Esophagus squamous epithelium (tissue), 5 donors: ENCODE measurements at regions not wholly inside any gene's neighbourhood (a gene's known extent, or its start where the extent isn't known, plus 50 kb on each side); places are given as distances from the start of the nearest gene placed in this dataset.
"Not testable (repeated sequence)": the region's sequence is repeated elsewhere in the genome, so short reads cannot be mapped to it uniquely, and the experiment has no call there.

Source experiments
- DNase-seq: peaks from one replicate; lab custom pipeline; 2025; lab: John Stamatoyannopoulos, UW
- H3K27ac ChIP-seq, 4 donors: fragments of 200-600 bp; sonication (generic); one replicate each; pipeline ENCODE4 v1.5.1; 2016 to 2019; ENCODE audit warnings: mild to moderate bottlenecking in 1 of 4
- H3K27me3 ChIP-seq, 4 donors: fragments of 200-600 bp; sonication (generic); 1 replicate in 3 of 4; 2 replicates in 1 of 4; pipeline versions ENCODE4 v1.5.1 to v1.6.0; 2017 to 2021; ENCODE audit warnings: antibody characterized with exemption in 1 of 4
- H3K36me3 ChIP-seq, 3 donors: fragments of 200-600 bp; sonication (generic); one replicate each; pipeline ENCODE4 v1.5.1; 2016 to 2019
- H3K4me1 ChIP-seq, 3 donors: fragments of 200-600 bp; sonication (generic); one replicate each; pipeline ENCODE4 v1.5.1; 2017 to 2019
- H3K4me3 ChIP-seq, 4 donors: fragments of 200-600 bp; sonication (generic); 1 replicate in 3 of 4; 2 replicates in 1 of 4; pipeline ENCODE4 v1.5.1; 2016 to 2019; ENCODE audit warnings: mild to moderate bottlenecking in 2 of 4, moderate library complexity in 1 of 4
- H3K9me3 ChIP-seq, 3 donors: fragments of 200-600 bp; sonication (generic); one replicate each; pipeline ENCODE4 v1.5.1; 2016 to 2019
- POLR2A ChIP-seq, 4 donors: fragments of 450-650 bp; IDR thresholded peaks; one replicate each; pipeline ENCODE4 v1.6.1; 2017; ENCODE audit warnings: antibody characterized with exemption in 4 of 4, mild to moderate bottlenecking in 4 of 4, moderate library complexity in 3 of 4
- WGBS, 2 donors: methylation state at CpG; one replicate each; pipeline ENCODE4 v1.1.5; 2018; 5-methylcytosine and 5-hydroxymethylcytosine counted together
- intact Hi-C: fragments of 100-400 bp; cut with DNase I; formaldehyde crosslinking; loops from one replicate; pipeline ENCODE4 v1.15.0; 2022
- TF ChIP-seq, protein P1 (sequence below), 6 experiments: fragments of 450-650 bp in 4 of 6; fragments of 200-600 bp in 2 of 6; sonication (generic) in 2 of 6; IDR thresholded peaks; one replicate each; pipeline ENCODE4 v1.5.1; 2016 to 2019; ENCODE audit warnings: antibody characterized with exemption in 6 of 6, mild to moderate bottlenecking in 4 of 6, moderate library complexity in 4 of 6
- donor health status: DM: yes; HTN: yes; CAD: no.

DNA sequence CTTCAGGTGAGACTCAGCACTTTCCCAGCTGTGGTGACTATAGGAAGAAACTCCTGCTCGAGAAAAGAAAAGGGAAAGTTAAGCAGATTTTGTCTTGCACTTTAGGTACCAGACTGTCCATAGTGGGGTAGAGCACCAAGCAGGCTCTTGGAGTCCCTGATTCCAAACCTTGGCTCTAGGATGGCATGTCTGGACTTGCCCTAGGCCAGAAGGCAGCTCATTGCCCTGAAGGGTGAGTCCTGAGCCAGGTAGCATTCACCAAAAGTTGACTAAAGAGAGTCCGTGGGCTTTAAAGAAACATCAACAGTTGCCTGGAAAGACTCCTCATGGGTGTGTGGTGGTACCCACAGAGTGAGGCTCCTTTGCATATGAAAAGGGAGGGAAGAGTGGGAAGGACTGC, 145.2 kb upstream of the SNX7 start:
- DNase-seq = no peak
- Histone ChIP-seq H3K27me3 (no peaks in the 10 kb centered on the region), H3K27ac (no peak overlapping the region), H3K9me3 (no peaks in the 10 kb centered on the region), H3K4me1 (no peaks in the 10 kb centered on the region), H3K36me3 (no peaks in the 10 kb centered on the region), H3K4me3 (no peak overlapping the region)
- intact Hi-C loops = no loop called here
- WGBS, 2 donors = 31 to 65% methylated on average over 2 of the region's 2 CpGs
- TF ChIP-seq, protein P1, sequence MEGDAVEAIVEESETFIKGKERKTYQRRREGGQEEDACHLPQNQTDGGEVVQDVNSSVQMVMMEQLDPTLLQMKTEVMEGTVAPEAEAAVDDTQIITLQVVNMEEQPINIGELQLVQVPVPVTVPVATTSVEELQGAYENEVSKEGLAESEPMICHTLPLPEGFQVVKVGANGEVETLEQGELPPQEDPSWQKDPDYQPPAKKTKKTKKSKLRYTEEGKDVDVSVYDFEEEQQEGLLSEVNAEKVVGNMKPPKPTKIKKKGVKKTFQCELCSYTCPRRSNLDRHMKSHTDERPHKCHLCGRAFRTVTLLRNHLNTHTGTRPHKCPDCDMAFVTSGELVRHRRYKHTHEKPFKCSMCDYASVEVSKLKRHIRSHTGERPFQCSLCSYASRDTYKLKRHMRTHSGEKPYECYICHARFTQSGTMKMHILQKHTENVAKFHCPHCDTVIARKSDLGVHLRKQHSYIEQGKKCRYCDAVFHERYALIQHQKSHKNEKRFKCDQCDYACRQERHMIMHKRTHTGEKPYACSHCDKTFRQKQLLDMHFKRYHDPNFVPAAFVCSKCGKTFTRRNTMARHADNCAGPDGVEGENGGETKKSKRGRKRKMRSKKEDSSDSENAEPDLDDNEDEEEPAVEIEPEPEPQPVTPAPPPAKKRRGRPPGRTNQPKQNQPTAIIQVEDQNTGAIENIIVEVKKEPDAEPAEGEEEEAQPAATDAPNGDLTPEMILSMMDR (IDR thresholded peaks at IDR 0.05) = no peak
- no peak for TF ChIP-seq POLR2A (IDR thresholded peaks at IDR 0.05)

DNA sequence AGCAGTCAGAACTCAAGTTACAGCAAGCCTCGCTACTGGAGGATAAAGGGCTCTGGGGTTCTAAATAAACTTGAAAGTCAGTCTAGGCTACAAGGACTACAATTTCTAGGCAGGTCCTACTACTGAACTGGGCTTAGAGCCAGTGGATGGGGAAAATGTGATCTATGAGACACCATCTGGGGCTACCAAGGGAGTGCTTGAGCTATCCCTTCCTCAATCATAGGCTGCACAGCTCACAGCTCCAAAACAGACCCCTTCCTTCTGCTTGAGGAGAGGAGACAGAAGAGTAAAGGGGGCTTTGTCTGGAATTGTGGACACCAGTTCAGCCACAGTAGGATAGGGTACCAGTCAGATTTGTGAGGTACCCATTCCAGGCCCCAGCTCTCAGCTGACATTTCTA, 145.8 kb upstream of the SNX7 start:
- intact Hi-C loops = no loop called here
- no peaks in the 10 kb centered on the region for H3K9me3 ChIP-seq
- no peak overlapping the region for H3K27ac ChIP-seq
- H3K4me3 ChIP-seq = no peak overlapping the region
- no peaks in the 10 kb centered on the region for H3K36me3 ChIP-seq
- 67 to 100% methylated on average over 1 of the region's 1 CpG for WGBS, 2 donors
- DNase-seq = no peak
- H3K27me3 ChIP-seq = no peaks in the 10 kb centered on the region
- TF ChIP-seq, protein P1 (IDR thresholded peaks at IDR 0.05) = no peak
- no peak for TF ChIP-seq POLR2A (IDR thresholded peaks at IDR 0.05)
- no peaks in the 10 kb centered on the region for H3K4me1 ChIP-seq

DNA sequence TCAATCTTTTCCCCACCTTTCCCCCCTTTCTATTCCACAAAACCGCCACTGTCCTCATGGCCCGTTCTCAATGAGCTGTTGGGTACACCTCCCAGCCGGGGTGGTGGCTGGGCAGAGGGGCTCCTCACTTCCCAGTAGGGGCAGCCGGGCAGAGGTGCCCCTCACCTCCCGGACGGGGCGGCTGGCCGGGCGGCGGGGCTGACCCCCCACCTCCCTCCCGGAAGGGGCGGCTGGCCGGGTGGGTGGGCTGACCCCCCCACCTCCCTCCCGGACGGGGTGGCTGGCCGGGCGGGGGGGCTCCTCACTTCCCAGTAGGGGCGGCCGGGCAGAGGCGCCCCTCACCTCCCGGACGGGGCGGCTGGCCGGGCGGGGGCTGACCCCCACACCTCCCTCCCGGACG, 149.3 kb upstream of the SNX7 start:
- no CpG with 5 or more reads among the region's 27 CpGs for WGBS, 2 donors
- H3K4me1 ChIP-seq, H3K9me3 ChIP-seq, intact Hi-C loops, H3K4me3 ChIP-seq, H3K27me3 ChIP-seq, H3K36me3 ChIP-seq, DNase-seq, H3K27ac ChIP-seq: not testable (repeated sequence)

DNA sequence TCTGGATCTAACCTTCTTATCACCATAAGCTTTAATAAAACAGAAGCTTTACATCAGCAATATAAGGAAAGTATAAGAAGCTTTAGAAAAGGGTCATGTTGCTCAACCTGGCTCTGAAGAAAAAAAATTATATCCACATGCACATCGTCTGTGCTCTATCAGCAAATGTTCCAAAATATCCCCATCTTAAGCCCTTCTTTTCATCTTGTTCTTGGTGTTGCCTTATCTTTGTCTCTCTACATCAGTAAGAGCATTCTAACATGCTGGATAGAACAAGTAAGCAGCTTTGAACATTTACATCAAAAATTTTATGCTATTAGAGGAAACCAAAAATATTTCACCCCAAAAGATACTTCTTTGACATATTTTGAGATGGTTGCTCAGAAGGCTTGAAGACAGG, 157.8 kb upstream of the SNX7 start:
- TF ChIP-seq POLR2A (IDR thresholded peaks at IDR 0.05) = no peak
- TF ChIP-seq, protein P1 (IDR thresholded peaks at IDR 0.05) = no peak
- no peaks in the 10 kb centered on the region for H3K9me3 ChIP-seq
- H3K36me3 ChIP-seq = no peaks in the 10 kb centered on the region
- 55 to 70% methylated on average over 1 of the region's 1 CpG for WGBS, 2 donors
- H3K27ac ChIP-seq = no peak overlapping the region
- no peak for DNase-seq
- H3K4me1 ChIP-seq = no peaks in the 10 kb centered on the region
- intact Hi-C loops = no loop called here
- H3K27me3 ChIP-seq = no peaks in the 10 kb centered on the region
- H3K4me3 ChIP-seq = no peak overlapping the region

DNA sequence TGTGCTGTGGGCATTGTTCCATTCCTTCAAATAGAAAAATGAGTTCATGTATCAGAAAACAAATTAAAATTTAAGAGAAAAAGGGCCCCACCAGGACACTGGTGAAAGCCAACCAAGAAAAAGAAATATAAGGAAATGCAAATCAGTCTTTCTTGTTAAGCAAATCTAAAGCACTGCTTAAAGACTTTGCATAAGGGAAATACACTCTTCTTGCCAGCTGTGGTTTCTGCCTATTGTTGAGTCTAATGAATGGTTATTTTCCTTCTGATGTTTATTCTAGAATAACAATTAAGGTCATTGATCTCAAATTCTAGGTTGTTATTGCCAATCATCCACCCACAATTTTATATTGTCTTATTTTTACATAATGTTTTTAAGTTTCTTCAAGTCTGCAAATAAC, 158.6 kb upstream of the SNX7 start:
- Histone ChIP-seq H3K4me3 (no peak overlapping the region), H3K36me3 (no peaks in the 10 kb centered on the region), H3K27me3 (no peaks in the 10 kb centered on the region), H3K27ac (no peak overlapping the region), H3K9me3 (no peaks in the 10 kb centered on the region), H3K4me1 (no peaks in the 10 kb centered on the region)
- no peak for TF ChIP-seq POLR2A (IDR thresholded peaks at IDR 0.05)
- TF ChIP-seq, protein P1 (IDR thresholded peaks at IDR 0.05) = no peak
- intact Hi-C loops = no loop called here
- no peak for DNase-seq

DNA sequence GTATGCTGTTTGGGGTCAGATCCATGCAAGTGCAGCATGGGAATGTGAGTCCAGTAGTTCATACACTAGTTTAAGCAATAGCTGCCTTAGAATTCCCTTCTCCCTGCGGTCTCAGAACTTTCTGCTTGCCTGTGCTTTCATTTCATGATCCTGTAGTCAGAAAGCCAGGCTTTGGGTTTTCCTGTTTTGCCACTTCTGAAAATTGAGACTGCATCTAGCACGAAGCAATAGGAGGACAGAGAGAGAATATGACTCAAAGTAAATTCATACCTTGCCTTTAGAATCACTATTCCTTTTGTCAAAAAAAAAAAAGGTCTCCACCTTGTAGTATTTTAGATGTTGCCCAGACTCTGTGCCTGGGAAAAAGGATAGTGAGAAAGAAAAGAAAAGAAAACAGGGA, 161.2 kb upstream of the SNX7 start:
- Histone ChIP-seq H3K27me3 (no peaks in the 10 kb centered on the region), H3K4me3 (no peak overlapping the region), H3K36me3 (no peaks in the 10 kb centered on the region), H3K27ac (no peak overlapping the region), H3K4me1 (no peaks in the 10 kb centered on the region), H3K9me3 (no peaks in the 10 kb centered on the region)
- DNase-seq = no peak
- intact Hi-C loops = no loop called here
- no peak for TF ChIP-seq POLR2A (IDR thresholded peaks at IDR 0.05)
- TF ChIP-seq, protein P1 (IDR thresholded peaks at IDR 0.05) = no peak
- WGBS, 2 donors = 53 to 88% methylated on average over 1 to 2 of the region's 2 CpGs
